T-helper 2 cell treated with Interferon-gamma antibody and Interleukin-4, amounts not matched to agents 5 μg/mL and 100 μg/mL, for 36 hours (primary cell): ENCODE measurements at regions not wholly inside any gene's neighbourhood (a gene's known extent, or its start where the extent isn't known, plus 50 kb on each side); places are given as distances from the start of the nearest gene placed in this dataset.
"Not testable (repeated sequence)": the region's sequence is repeated elsewhere in the genome, so short reads cannot be mapped to it uniquely, and the experiment has no call there.

Experiments used
- DNase-seq: peaks from one replicate; pipeline ENCODE4 v3.0.0; 2021; ENCODE audit warnings: low spot score
- H3K27ac Mint-ChIP-seq: one replicate; pipeline ENCODE4 v1.8.0; 2021; ENCODE audit warnings: mild to moderate bottlenecking, mixed read lengths
- H3K27me3 Mint-ChIP-seq: one replicate; pipeline ENCODE4 v1.8.0; 2021; ENCODE audit warnings: low read depth, mixed read lengths
- H3K36me3 Mint-ChIP-seq: one replicate; pipeline ENCODE4 v1.8.0; 2021; ENCODE audit warnings: low read depth, mixed read lengths
- H3K4me1 Mint-ChIP-seq: one replicate; pipeline ENCODE4 v1.8.0; 2021; ENCODE audit warnings: low read depth, mixed read lengths
- H3K4me3 Mint-ChIP-seq: one replicate; pipeline ENCODE4 v1.8.0; 2022; ENCODE audit warnings: mild to moderate bottlenecking, moderate library complexity, mixed read lengths
- H3K9me3 Mint-ChIP-seq: one replicate; pipeline ENCODE4 v1.8.0; 2021; ENCODE audit warnings: mixed read lengths

DNA sequence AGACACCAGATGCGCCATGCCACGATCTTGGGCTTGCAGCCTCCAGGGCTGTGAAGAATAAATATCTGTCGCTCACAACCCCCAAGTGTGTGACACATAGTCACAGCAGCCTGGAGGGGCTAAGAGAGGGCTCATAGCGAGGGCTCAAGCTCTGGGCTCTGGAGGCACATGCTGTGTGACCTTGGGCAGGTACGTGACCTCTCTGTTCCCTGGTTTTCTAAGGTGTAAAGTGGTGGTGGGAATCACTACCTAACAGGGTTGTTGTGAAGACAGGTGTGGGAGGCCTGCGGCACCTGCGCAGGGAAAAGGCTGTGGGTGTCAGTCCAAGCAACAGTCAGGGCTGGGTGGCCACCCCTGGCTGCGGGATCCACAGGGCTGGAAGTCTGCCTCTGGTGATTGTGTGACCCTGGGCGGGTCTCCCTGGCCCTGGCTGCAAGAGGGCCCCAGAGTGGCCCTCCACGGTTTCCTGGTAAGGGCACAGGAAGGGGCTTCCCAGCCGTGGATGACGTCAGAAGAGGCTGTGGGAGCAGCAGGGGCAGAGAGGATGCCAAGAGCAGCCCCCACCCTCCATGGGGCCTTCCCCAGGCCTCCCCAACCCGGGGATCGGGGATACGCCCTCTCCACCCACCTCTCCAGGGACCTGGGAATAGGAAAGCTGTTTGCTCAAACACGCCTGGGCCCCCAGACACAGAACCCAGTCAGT lies 218.8 kb upstream of the SGCG start:
- Mint-ChIP-seq H3K27ac (no peak overlapping the region), H3K4me3 (no peak overlapping the region), H3K9me3 (no peaks in the 10 kb centered on the region), H3K27me3 (no peaks in the 10 kb centered on the region), H3K4me1 (no peaks in the 10 kb centered on the region), H3K36me3 (no peaks in the 10 kb centered on the region)
- no peak for DNase-seq

DNA sequence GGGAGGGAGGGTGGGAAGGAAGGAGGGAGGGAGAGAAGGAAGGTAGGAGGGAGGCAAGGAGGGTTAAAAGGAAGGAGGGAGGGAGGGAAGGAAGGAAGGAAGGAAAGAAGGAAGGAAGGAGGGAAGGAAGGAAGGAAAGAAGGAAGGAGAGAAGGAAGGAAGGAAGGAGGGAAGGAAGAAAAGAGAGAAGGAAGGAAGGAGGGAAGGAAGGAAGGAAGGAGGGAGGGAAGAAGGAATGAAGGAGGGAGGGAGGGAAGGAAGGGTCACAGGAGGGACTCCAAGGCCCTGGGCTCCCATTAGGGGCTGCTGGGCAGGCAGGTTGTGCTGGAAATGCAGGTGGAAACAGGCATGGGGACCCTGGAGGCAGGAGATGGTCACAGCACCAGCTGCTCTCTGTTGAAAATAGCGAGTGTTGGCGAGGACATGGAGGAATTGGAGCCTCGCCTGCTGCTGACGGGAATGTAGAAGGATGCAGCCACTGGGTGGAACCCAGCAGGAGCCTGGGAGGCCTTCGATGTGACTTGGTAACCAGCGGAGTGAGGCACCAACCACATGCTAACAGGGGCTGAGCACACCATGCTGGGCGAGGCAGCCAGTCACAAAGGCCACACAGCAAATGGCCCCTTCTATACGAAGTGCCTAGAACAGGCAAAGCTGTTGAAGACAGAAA lies 217.3 kb upstream of the SGCG start:
- not testable (repeated sequence) for DNase-seq, H3K36me3 Mint-ChIP-seq, H3K27ac Mint-ChIP-seq, H3K9me3 Mint-ChIP-seq, H3K27me3 Mint-ChIP-seq, H3K4me3 Mint-ChIP-seq, H3K4me1 Mint-ChIP-seq

DNA sequence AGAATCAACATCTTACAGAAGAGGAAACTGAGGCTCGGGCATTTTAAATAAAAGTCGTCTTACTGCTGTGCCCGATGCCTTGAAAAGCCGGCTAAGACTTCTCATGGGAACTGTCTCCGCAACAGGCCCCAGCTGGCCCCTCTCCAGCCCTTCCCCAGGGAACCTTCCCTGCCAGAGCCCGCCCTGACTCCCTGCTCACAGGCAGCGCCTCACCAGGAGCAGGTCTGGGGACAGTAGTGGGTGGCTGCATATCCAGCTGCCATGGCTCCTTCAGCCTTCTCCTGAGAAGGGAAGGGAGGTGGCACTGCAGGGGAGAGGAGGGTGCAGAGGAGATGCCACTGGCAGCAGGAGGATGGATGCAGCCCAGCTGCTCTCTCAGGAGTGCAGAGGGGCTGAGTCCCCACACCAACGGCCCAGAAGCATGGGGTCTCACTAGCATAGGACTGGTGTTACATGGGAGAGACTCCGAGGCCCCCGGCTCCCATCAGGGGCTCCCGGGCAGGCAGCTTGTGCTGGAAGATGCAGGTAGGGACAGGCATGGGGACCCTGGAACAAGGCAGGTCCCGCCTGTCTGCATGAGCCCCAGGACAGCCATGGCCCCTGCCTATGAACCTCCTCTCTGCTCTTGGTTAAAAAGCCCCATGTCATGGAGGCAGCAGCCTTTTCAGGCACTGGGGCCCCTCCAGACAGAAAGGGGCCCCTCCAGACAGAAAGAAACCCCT lies 216.4 kb upstream of the SGCG start:
- no peak for DNase-seq
- Mint-ChIP-seq H3K27ac (no peak overlapping the region), H3K9me3 (no peaks in the 10 kb centered on the region), H3K4me1 (no peaks in the 10 kb centered on the region), H3K36me3 (no peaks in the 10 kb centered on the region), H3K27me3 (no peaks in the 10 kb centered on the region), H3K4me3 (no peak overlapping the region)

DNA sequence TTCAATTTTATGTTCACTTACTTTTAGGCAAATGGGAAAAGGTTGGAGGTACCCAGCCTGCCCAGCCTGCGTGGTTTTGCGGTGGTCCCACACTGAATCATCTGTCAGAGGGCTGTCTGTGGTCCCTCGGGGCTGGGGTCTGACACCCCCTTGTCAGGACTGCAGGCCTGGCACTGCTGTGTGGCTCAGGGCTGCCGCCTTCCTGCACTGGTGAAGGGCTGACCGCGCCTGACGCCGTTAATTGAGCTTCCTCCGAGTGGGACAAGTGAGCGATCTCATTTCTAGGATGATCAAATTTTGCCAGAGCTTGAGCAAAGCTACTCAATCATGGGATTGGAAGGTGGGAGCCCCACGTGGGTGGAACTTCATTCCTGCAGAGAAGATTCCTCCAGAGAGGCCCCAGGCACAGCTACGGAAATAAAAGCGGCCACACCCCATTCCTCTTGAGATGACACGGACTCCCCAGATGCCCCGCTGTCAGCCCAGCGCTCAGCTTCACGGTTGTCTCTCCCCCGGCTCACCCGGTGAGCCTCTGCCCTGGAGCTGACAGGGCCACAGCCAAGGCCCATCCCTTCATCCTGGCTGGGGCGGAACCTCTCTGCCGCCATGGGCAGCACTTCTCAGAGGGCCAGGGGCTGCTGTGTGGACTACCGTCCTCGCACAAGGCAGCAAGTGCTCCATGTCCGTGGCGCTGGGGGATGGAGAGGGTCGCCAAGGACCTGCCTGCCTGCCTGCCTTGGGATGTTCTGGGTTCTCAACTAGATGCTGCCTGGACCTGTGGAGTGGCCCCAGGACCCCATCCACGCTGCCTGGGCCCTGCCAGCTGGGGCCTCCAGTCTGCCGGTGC lies 215.5 kb upstream of the SGCG start:
- H3K4me3 Mint-ChIP-seq, H3K4me1 Mint-ChIP-seq, H3K9me3 Mint-ChIP-seq, H3K27me3 Mint-ChIP-seq, H3K36me3 Mint-ChIP-seq, DNase-seq, H3K27ac Mint-ChIP-seq: not testable (repeated sequence)

DNA sequence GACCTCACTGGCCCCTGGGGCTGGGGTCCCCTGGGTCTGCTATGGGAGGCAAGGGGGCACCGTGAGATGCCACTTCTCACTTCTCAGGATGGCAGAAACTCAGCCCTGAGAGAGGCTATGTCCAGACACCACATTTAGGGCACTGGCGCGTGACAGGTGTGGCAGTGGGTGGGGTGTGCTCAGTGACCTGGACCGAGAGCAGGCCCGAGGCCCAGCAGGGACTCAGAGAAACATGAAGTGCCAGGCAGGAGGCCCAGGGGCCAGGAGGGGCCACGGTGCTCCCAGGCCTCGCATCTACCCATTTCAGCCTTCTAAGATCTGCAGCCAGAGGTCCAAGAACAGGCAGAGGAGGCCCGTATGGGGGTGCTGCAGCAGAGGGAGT lies 214.9 kb upstream of the SGCG start:
- not testable (repeated sequence) for H3K27me3 Mint-ChIP-seq, H3K36me3 Mint-ChIP-seq, DNase-seq, H3K9me3 Mint-ChIP-seq, H3K27ac Mint-ChIP-seq, H3K4me3 Mint-ChIP-seq, H3K4me1 Mint-ChIP-seq

GRCh38 chr13:22966753-22967152 lies 214.0 kb upstream of the SGCG start:
- DNase-seq, H3K27me3 Mint-ChIP-seq, H3K4me1 Mint-ChIP-seq, H3K27ac Mint-ChIP-seq, H3K9me3 Mint-ChIP-seq, H3K36me3 Mint-ChIP-seq, H3K4me3 Mint-ChIP-seq: not testable (repeated sequence)

DNA sequence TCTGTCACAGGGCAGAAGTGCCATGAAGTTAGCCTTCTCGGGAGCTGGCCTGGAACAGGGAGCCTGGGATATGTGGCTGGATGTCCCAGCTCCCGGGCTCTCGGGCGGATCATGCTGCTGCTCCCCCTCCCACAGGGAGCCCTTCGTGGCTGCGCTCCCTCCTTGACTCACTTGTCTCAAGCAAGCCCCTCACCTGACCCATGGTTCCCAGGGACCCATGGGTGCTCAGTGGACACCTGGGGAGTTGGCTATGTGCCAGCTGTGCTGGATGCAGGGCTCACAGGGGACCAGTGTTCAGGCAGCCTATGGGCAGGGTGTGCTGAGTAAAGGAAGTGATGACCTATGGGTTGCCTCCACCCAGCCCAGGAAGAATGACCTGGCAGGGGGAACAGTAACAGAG lies 213.1 kb upstream of the SGCG start:
- H3K27me3 Mint-ChIP-seq, result no peaks in the 10 kb centered on the region
- H3K4me3 Mint-ChIP-seq, result no peak overlapping the region
- no peaks in the 10 kb centered on the region for H3K4me1 Mint-ChIP-seq
- DNase-seq, result no peak
- no peaks in the 10 kb centered on the region for H3K36me3 Mint-ChIP-seq
- H3K27ac Mint-ChIP-seq, result no peak overlapping the region
- no peaks in the 10 kb centered on the region for H3K9me3 Mint-ChIP-seq

DNA sequence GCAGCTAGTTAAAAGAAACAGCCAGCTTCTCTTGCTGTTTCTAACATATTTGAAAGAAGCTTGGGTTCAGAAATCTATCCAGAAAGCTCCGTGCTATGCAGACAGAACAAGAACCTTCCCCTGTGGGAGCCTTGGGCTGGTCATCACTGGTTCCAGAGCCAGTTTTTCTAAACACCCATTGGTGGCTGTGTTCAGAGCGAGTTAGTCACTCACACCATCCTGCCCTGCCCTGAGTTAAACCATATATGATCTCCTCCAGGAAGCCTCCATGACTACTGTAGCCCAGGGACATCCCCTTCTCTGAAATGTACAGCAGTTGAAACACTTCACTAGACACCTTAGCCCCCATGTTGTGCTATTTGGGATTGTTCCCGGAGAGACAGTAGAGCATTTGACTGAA lies 200.8 kb upstream of the SGCG start:
- H3K9me3 Mint-ChIP-seq, result peaks cover 11% of the 10 kb centered on the region
- H3K4me3 Mint-ChIP-seq, result no peak overlapping the region
- no peak overlapping the region for H3K27ac Mint-ChIP-seq
- no peaks in the 10 kb centered on the region for H3K4me1 Mint-ChIP-seq
- H3K27me3 Mint-ChIP-seq, result no peaks in the 10 kb centered on the region
- H3K36me3 Mint-ChIP-seq, result no peaks in the 10 kb centered on the region
- DNase-seq, result no peak

GRCh38 chr13:22980936-22981335 lies 199.8 kb upstream of the SGCG start:
- no peak overlapping the region for H3K4me3 Mint-ChIP-seq
- no peaks in the 10 kb centered on the region for H3K4me1 Mint-ChIP-seq
- no peaks in the 10 kb centered on the region for H3K27me3 Mint-ChIP-seq
- peaks cover 18% of the 10 kb centered on the region for H3K9me3 Mint-ChIP-seq
- H3K27ac Mint-ChIP-seq, result no peak overlapping the region
- no peaks in the 10 kb centered on the region for H3K36me3 Mint-ChIP-seq
- DNase-seq, result no peak

GRCh38 chr13:22993148-22993547 lies 187.6 kb upstream of the SGCG start:
- H3K9me3 Mint-ChIP-seq, result peaks cover 4% of the 10 kb centered on the region
- DNase-seq, result no peak
- H3K36me3 Mint-ChIP-seq, result no peaks in the 10 kb centered on the region
- H3K4me3 Mint-ChIP-seq, result no peak overlapping the region
- H3K27ac Mint-ChIP-seq, result no peak overlapping the region
- no peaks in the 10 kb centered on the region for H3K27me3 Mint-ChIP-seq
- no peaks in the 10 kb centered on the region for H3K4me1 Mint-ChIP-seq

DNA sequence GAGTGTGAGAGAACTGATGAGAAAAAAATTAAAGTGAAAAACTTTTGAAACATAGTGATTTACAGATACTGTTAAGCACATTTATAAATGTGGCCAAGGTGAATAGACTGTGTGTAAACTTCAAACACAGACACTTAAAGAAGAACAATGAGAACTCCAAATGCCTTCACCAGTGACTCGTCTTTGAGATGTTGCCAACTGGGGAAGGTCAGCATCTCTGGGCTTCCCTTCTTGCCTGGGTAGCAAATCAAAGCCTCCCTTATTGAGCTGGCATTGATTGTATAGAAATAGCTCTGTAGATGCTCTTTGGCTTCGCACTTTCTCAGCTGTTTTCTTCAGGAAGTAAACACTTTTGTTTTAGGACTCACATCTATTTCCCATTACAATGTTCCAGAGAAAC lies 177.3 kb upstream of the SGCG start:
- no peak for DNase-seq
- H3K27me3 Mint-ChIP-seq, result no peaks in the 10 kb centered on the region
- H3K9me3 Mint-ChIP-seq, result peaks cover 32% of the 10 kb centered on the region
- H3K4me3 Mint-ChIP-seq, result no peak overlapping the region
- no peaks in the 10 kb centered on the region for H3K4me1 Mint-ChIP-seq
- H3K27ac Mint-ChIP-seq, result no peak overlapping the region
- no peaks in the 10 kb centered on the region for H3K36me3 Mint-ChIP-seq

GRCh38 chr13:23007426-23007825 lies 173.4 kb upstream of the SGCG start:
- H3K4me3 Mint-ChIP-seq, result no peak overlapping the region
- no peak for DNase-seq
- H3K27ac Mint-ChIP-seq, result no peak overlapping the region
- no peaks in the 10 kb centered on the region for H3K4me1 Mint-ChIP-seq
- H3K36me3 Mint-ChIP-seq, result no peaks in the 10 kb centered on the region
- no peaks in the 10 kb centered on the region for H3K27me3 Mint-ChIP-seq
- peaks cover 20% of the 10 kb centered on the region for H3K9me3 Mint-ChIP-seq

DNA sequence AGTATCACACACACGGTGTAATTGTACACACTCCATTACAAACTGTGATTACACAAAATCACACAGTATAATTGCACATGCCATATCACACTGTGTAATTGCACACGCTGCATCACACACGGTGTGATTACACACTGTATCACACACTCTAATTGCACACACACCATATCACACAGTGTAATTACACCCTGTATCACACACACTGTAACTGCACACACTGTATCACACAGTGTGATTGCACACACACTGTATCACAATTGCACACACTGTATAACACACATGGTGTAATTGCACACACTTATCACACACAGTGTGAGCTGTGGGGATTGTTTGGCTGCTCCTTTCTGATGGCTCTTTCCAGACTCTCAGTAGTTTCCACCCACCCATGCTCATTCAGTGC lies 162.6 kb upstream of the SGCG start:
- H3K27me3 Mint-ChIP-seq, result no peaks in the 10 kb centered on the region
- no peak overlapping the region for H3K27ac Mint-ChIP-seq
- no peaks in the 10 kb centered on the region for H3K9me3 Mint-ChIP-seq
- no peaks in the 10 kb centered on the region for H3K36me3 Mint-ChIP-seq
- no peaks in the 10 kb centered on the region for H3K4me1 Mint-ChIP-seq
- no peak for DNase-seq
- H3K4me3 Mint-ChIP-seq, result no peak overlapping the region
